Neutrophil (primary cell): ENCODE measurements at regions not wholly inside any gene's neighbourhood (a gene's known extent, or its start where the extent isn't known, plus 50 kb on each side); places are given as distances from the start of the nearest gene placed in this dataset.
"Not testable (repeated sequence)": the region's sequence is repeated elsewhere in the genome, so short reads cannot be mapped to it uniquely, and the experiment has no call there.

ENCODE experiments used
- H3K27ac ChIP-seq: fragments of 200-600 bp; sonication (generic); 2 replicates; pipeline ENCODE4 v1.5.1; 2016; ENCODE audit warnings: mild to moderate bottlenecking, moderate library complexity
- H3K27me3 ChIP-seq: fragments of 200-600 bp; sonication (generic); 2 replicates; pipeline ENCODE4 v1.6.0; 2016; ENCODE audit warnings: mild to moderate bottlenecking
- H3K36me3 ChIP-seq: fragments of 200-600 bp; sonication (generic); 2 replicates; pipeline ENCODE4 v1.5.1; 2017
- H3K4me1 ChIP-seq, 2 experiments: fragments of 200-600 bp in 1 of 2; sonication (generic) in 1 of 2; 1 replicate in 1 of 2; 2 replicates in 1 of 2; pipeline versions ENCODE4 v1.5.1 to v1.6.1; 2013 to 2016; ENCODE audit warnings: low read depth in 1 of 2, low read length in 1 of 2, mild to moderate bottlenecking in 1 of 2, moderate library complexity in 1 of 2; ENCODE audit not compliant: control insufficient read depth in 1 of 2, insufficient read depth in 1 of 2
- H3K4me3 ChIP-seq, 2 experiments: fragments of 200-600 bp in 1 of 2; sonication (generic) in 1 of 2; 1 replicate in 1 of 2; 2 replicates in 1 of 2; pipeline ENCODE4 v1.5.1; 2013 to 2016; ENCODE audit warnings: low read depth in 1 of 2, low read length in 1 of 2, mild to moderate bottlenecking in 1 of 2, moderate library complexity in 1 of 2
- H3K9me3 ChIP-seq: fragments of 200-600 bp; sonication (generic); 2 replicates; pipeline ENCODE4 v1.5.1; 2016
- TF ChIP-seq, protein P1 (sequence below): fragments of 200-600 bp; sonication (generic); IDR thresholded peaks from 2 replicates; pipeline ENCODE4 v1.5.1; 2016; ENCODE audit warnings: antibody characterized with exemption

DNA sequence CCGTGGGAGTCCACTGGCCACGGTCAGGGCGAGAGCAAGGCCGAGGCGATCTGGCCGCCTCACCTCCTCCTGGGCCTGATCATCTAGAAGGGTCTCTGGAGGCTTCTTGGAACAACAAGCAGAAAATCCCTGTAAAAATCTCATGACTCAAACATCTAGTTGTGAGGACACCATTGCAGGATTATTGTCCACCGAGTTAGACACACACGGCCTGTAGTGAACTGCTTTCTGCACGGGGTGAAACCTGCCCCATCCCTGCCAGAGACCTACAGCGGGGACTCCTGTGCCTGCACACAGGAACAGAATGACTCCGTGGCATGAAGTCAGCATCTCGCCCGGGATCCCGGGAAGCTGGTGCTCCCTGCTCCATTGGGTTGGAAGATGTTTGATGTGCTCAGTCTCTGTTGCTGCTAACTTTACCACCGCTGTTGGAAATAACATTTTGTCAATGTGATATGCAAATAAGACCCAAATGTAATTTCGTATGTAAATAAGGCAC lies 267.0 kb upstream of the TCERG1L start:
- Histone ChIP-seq H3K4me1 (no peaks in the 10 kb centered on the region), H3K36me3 (no peaks in the 10 kb centered on the region), H3K27me3 (no peaks in the 10 kb centered on the region), H3K4me3 (no peak overlapping the region), H3K27ac (no peak overlapping the region), H3K9me3 (no peaks in the 10 kb centered on the region)
- TF ChIP-seq, protein P1, sequence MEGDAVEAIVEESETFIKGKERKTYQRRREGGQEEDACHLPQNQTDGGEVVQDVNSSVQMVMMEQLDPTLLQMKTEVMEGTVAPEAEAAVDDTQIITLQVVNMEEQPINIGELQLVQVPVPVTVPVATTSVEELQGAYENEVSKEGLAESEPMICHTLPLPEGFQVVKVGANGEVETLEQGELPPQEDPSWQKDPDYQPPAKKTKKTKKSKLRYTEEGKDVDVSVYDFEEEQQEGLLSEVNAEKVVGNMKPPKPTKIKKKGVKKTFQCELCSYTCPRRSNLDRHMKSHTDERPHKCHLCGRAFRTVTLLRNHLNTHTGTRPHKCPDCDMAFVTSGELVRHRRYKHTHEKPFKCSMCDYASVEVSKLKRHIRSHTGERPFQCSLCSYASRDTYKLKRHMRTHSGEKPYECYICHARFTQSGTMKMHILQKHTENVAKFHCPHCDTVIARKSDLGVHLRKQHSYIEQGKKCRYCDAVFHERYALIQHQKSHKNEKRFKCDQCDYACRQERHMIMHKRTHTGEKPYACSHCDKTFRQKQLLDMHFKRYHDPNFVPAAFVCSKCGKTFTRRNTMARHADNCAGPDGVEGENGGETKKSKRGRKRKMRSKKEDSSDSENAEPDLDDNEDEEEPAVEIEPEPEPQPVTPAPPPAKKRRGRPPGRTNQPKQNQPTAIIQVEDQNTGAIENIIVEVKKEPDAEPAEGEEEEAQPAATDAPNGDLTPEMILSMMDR = no peak

DNA sequence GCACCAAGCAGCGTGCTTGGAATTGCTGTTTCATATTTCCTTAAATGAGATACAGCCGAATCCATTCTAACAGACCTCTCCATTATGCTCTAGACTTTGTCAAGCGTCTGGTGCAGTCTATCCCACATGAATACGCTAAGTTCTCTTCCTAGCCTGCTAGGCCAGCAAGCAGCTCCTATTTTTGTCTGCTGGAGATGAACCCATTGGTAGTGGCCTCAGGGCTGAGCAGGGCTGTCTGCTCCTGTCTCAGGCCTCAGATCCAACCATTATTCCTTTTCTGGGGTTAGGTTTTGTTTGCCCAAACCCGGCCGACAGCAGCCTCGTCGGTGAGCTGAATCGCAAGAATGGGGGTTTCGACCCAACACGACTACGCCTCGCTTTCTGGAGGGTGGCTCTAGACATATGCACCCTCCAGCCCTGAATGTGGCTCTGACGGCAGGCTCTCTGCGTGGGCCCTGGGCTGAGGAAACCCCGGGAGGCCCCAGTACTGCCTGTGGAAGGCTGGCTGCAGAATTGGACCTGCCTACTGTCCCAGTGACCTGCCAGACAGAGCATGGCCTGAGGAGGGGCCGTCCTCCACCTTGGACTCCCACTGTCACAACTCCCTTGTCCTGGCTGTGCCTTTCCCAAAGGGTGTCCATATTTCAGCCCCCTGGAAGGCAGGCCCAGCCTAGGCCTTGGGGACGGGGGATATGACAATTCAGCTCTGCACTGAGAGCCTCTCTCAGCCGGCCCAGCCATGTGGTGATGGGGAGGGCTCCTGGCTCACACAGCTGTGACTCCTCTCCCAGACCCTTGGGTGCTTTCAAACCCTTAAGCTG lies 267.9 kb upstream of the TCERG1L start:
- TF ChIP-seq, protein P1 = no peak
- H3K27me3 ChIP-seq = no peaks in the 10 kb centered on the region
- H3K4me1 ChIP-seq = no peaks in the 10 kb centered on the region
- H3K9me3 ChIP-seq = no peaks in the 10 kb centered on the region
- no peaks in the 10 kb centered on the region for H3K36me3 ChIP-seq
- no peak overlapping the region for H3K4me3 ChIP-seq
- no peak overlapping the region for H3K27ac ChIP-seq

DNA sequence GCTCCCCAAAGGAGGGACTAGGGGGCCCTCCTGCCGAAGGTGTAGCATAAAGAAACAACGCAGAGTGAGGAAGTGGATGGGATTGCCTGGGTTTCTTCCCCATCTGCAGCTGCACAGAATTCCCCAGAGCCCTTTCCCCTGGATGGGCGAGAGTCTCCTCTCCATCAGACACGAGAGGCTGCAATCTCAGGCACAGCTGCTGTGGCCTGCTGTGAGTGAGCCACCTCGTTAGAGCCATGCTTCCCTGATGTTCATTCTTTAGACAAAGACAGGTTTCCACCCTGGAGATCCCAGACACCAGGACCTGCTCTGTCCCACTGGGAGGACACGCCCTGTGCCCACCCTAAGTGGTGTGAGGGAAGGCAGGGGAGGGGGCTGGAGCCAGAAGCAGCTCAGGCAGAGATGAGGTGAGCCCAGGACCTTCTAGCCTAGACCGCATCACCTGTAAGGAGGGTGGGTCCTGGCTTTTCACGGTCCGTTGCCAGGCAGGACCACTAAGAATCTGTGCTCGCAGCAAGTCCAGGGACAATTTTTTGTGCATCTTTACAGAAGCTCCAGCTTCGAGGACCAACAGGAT lies 268.6 kb upstream of the TCERG1L start:
- no peaks in the 10 kb centered on the region for H3K4me1 ChIP-seq
- no peaks in the 10 kb centered on the region for H3K9me3 ChIP-seq
- TF ChIP-seq, protein P1 = no peak
- no peak overlapping the region for H3K27ac ChIP-seq
- no peaks in the 10 kb centered on the region for H3K36me3 ChIP-seq
- H3K4me3 ChIP-seq = no peak overlapping the region
- no peaks in the 10 kb centered on the region for H3K27me3 ChIP-seq

DNA sequence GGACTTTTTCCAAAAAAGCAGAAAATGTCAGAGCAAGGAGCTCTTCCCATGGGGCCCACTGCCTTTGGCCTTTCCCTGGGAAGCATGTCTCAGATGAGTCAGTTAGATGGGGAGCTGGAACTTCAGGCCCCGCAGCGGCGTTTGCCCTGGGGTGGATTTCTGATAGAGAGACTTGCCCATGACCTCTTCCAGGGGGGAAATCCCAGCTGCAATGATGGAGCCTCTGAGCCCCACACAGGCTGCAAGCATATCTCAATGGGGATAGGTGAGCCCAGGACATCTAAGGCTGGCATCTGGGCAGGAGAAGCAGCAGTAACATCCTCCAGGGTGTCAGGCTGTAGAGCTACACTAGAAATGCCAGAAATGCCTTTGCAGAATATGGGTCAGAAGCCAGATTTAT lies 269.2 kb upstream of the TCERG1L start:
- H3K4me3 ChIP-seq = no peak overlapping the region
- H3K4me1 ChIP-seq = no peaks in the 10 kb centered on the region
- no peaks in the 10 kb centered on the region for H3K9me3 ChIP-seq
- H3K36me3 ChIP-seq = no peaks in the 10 kb centered on the region
- H3K27ac ChIP-seq = no peak overlapping the region
- TF ChIP-seq, protein P1 = no peak
- H3K27me3 ChIP-seq = no peaks in the 10 kb centered on the region

DNA sequence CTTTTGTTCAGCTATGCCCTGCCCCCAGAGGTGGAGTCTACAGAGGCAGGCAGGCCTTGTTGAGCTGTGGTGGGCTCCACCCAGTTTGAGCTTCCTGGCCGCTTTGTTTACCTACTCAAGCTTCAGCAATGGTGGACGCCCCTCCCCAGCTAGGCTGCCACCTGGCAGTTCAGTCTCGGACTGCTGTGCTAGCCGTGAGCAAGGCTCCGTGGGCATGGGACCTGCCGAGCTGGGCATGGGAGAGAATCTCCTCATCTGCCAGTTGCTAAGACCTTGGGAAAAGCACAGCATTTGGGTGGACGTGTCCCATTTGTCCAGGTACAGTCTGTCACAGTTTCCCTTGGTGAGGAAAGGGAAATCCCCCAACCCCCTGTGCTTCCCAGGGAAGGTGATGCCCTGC lies 270.0 kb upstream of the TCERG1L start:
- H3K27me3 ChIP-seq, H3K4me3 ChIP-seq, H3K9me3 ChIP-seq, H3K36me3 ChIP-seq, H3K4me1 ChIP-seq, H3K27ac ChIP-seq: not testable (repeated sequence)

DNA sequence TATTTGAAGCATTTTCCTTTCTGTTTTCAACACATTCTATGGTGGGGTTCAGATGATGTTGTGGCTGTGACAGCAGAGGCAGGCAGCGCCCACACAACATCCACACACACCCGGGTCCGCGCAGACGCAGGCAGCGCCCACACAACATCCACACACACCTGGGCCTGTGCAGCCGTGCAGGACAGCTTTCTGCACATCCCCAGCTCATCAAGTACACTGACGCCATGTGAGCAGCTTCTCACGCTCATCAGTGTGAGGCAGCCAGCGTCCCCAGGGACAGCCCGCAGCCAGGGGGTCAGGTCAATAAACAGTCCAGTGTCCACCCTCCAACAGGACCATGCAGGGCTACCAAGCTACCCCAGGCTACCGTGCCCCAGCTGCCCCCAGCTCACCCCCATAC lies 272.8 kb upstream of the TCERG1L start:
- H3K9me3 ChIP-seq = no peaks in the 10 kb centered on the region
- no peaks in the 10 kb centered on the region for H3K27me3 ChIP-seq
- H3K36me3 ChIP-seq = no peaks in the 10 kb centered on the region
- no peak overlapping the region for H3K4me3 ChIP-seq
- no peaks in the 10 kb centered on the region for H3K4me1 ChIP-seq
- H3K27ac ChIP-seq = no peak overlapping the region
- TF ChIP-seq, protein P1 = no peak
